ENCODE measurements at regions not wholly inside any gene's neighbourhood (a gene's known extent, or its start where the extent isn't known, plus 50 kb on each side); places are given as distances from the start of the nearest gene placed in this dataset.

- TF ChIP-seq CTCF (IDR thresholded peaks at IDR 0.05) (no peak), POLR2A (IDR thresholded peaks at IDR 0.05) (no peak)
Observed at GRCh38 chr9:134230942-134231325, 66.6 kb upstream of the RNU6ATAC start.
